ENCODE measurements at regions not wholly inside any gene's neighbourhood (a gene's known extent, or its start where the extent isn't known, plus 50 kb on each side); places are given as distances from the start of the nearest gene placed in this dataset.

GRCh38 chr4:132619968-132620367 lies 529.1 kb upstream of the PCDH10 start:
- no peak for TF ChIP-seq CTCF (IDR thresholded peaks at IDR 0.05)
- TF ChIP-seq POLR2A (IDR thresholded peaks at IDR 0.05): no peak

Data from esophagus squamous epithelium (tissue), 4 donors.